GM23248 (cell line): ENCODE measurements at regions not wholly inside any gene's neighbourhood (a gene's known extent, or its start where the extent isn't known, plus 50 kb on each side); places are given as distances from the start of the nearest gene placed in this dataset.

Source experiments
- EZH2 ChIP-seq: fragments of 200-600 bp; sonication (generic); IDR thresholded peaks from 2 replicates; pipeline ENCODE4 v1.6.1; 2018; ENCODE audit warnings: antibody characterized with exemption, mild to moderate bottlenecking; ENCODE audit not compliant: insufficient read depth, poor library complexity, severe bottlenecking
- EZH2phosphoT487 ChIP-seq: fragments of 200-600 bp; sonication (generic); IDR thresholded peaks from 2 replicates; pipeline ENCODE4 v1.6.1; 2018; ENCODE audit warnings: antibody characterized with exemption, moderate library complexity, mild to moderate bottlenecking, low read depth; ENCODE audit not compliant: insufficient read depth

DNA sequence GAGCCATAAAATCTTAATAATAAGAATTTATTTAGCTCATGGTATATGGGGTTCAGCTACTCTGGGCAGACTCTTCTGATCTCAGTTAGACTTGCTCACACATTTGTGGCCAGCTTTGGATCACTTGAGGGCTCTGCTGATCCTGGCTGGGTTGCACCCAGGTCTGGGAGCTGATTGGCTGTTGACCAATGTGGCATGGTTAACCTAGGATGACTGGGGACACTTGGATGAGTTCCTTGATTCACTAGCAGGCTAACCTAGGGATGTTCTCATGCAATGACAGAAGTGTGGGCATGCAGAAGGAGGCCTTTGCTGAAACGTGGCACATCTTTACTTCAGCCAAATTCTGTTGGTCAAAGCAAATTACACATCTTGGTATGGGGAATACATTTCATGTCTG lies 569.5 kb downstream of the UTRN start:
- no peak for TF ChIP-seq EZH2phosphoT487
- TF ChIP-seq EZH2, result no peak
